Duodenal mucosa (tissue), 2 donors: ENCODE measurements at regions not wholly inside any gene's neighbourhood (a gene's known extent, or its start where the extent isn't known, plus 50 kb on each side); places are given as distances from the start of the nearest gene placed in this dataset.
"Not testable (repeated sequence)": the region's sequence is repeated elsewhere in the genome, so short reads cannot be mapped to it uniquely, and the experiment has no call there.

Source experiments
- H3K27ac ChIP-seq: one replicate; pipeline ENCODE4 v1.7.0; 2013; ENCODE audit warnings: low read depth, low read length
- H3K27me3 ChIP-seq, 2 donors: one replicate each; pipeline ENCODE4 v1.7.0; 2013; ENCODE audit warnings: low read length in 2 of 2, control low read depth in 1 of 2; ENCODE audit not compliant: insufficient read depth in 2 of 2, control insufficient read depth in 1 of 2
- H3K36me3 ChIP-seq, 2 donors: one replicate each; pipeline ENCODE4 v1.7.0; 2013; ENCODE audit warnings: low read length in 2 of 2, control low read depth in 1 of 2; ENCODE audit not compliant: insufficient read depth in 2 of 2, control insufficient read depth in 1 of 2
- H3K4me1 ChIP-seq, 2 donors: one replicate each; pipeline ENCODE4 v1.7.0; 2013; ENCODE audit warnings: low read length in 2 of 2, control low read depth in 1 of 2; ENCODE audit not compliant: insufficient read depth in 2 of 2, control insufficient read depth in 1 of 2
- H3K4me3 ChIP-seq, 2 donors: one replicate each; pipeline ENCODE4 v1.7.0; 2013; ENCODE audit warnings: low read length in 2 of 2, low read depth in 1 of 2
- H3K9ac ChIP-seq, 2 donors: one replicate each; pipeline ENCODE4 v1.7.0; 2013; ENCODE audit warnings: low read length in 2 of 2, low read depth in 1 of 2
- H3K9me3 ChIP-seq, 2 donors: one replicate each; pipeline ENCODE4 v1.7.0; 2013; ENCODE audit warnings: low read length in 2 of 2, control low read depth in 1 of 2; ENCODE audit not compliant: control insufficient read depth in 1 of 2

GRCh38 chr3:109705133-109705532 is 367.8 kb upstream of the DPPA4 start:
- H3K4me1 ChIP-seq, H3K9me3 ChIP-seq, H3K9ac ChIP-seq, H3K27me3 ChIP-seq, H3K4me3 ChIP-seq, H3K27ac ChIP-seq, H3K36me3 ChIP-seq: not testable (repeated sequence)

GRCh38 chr3:109707617-109708016 is 370.3 kb upstream of the DPPA4 start:
- Histone ChIP-seq H3K4me1 (no peaks in the 10 kb centered on the region), H3K27me3 (no peaks in the 10 kb centered on the region), H3K36me3 (no peaks in the 10 kb centered on the region), H3K27ac (no peak overlapping the region), H3K9ac (no peak overlapping the region), H3K4me3 (no peak overlapping the region), H3K9me3 (no peaks in the 10 kb centered on the region)

GRCh38 chr3:109713288-109713687 is 375.9 kb upstream of the DPPA4 start:
- no peak overlapping the region for H3K9ac ChIP-seq
- no peaks in the 10 kb centered on the region for H3K4me1 ChIP-seq
- no peaks in the 10 kb centered on the region for H3K9me3 ChIP-seq
- H3K27me3 ChIP-seq, result no peaks in the 10 kb centered on the region
- H3K27ac ChIP-seq, result no peak overlapping the region
- no peaks in the 10 kb centered on the region for H3K36me3 ChIP-seq
- H3K4me3 ChIP-seq, result no peak overlapping the region

- Histone ChIP-seq H3K36me3 (no peaks in the 10 kb centered on the region), H3K4me3 (no peak overlapping the region), H3K9me3 (no peaks in the 10 kb centered on the region), H3K27me3 (no peaks in the 10 kb centered on the region), H3K9ac (no peak overlapping the region), H3K4me1 (no peaks in the 10 kb centered on the region), H3K27ac (no peak overlapping the region)
These were observed 378.4 kb upstream of the DPPA4 start for GRCh38 chr3:109715707-109716106.

GRCh38 chr3:109718850-109719249 is 381.5 kb upstream of the DPPA4 start:
- Histone ChIP-seq H3K4me1 (no peaks in the 10 kb centered on the region), H3K9ac (no peak overlapping the region), H3K36me3 (no peaks in the 10 kb centered on the region), H3K27ac (no peak overlapping the region), H3K4me3 (no peak overlapping the region), H3K27me3 (no peaks in the 10 kb centered on the region), H3K9me3 (no peaks in the 10 kb centered on the region)

- no peaks in the 10 kb centered on the region for H3K27me3 ChIP-seq
- no peak overlapping the region for H3K27ac ChIP-seq
- H3K36me3 ChIP-seq, result no peaks in the 10 kb centered on the region
- H3K9ac ChIP-seq, result no peak overlapping the region
- no peaks in the 10 kb centered on the region for H3K9me3 ChIP-seq
- H3K4me1 ChIP-seq, result no peaks in the 10 kb centered on the region
- no peak overlapping the region for H3K4me3 ChIP-seq
These were observed 391.6 kb upstream of the DPPA4 start for GRCh38 chr3:109728861-109729494.

- H3K27ac ChIP-seq, result no peak overlapping the region
- H3K27me3 ChIP-seq, result no peaks in the 10 kb centered on the region
- H3K36me3 ChIP-seq, result no peaks in the 10 kb centered on the region
- no peak overlapping the region for H3K9ac ChIP-seq
- H3K4me1 ChIP-seq, result no peaks in the 10 kb centered on the region
- H3K4me3 ChIP-seq, result no peak overlapping the region
- peaks cover 1 to 3% of the 10 kb centered on the region in 2 donors for H3K9me3 ChIP-seq
These were observed 394.5 kb upstream of the DPPA4 start for GRCh38 chr3:109731639-109732473.

GRCh38 chr3:109743981-109744380 is 406.6 kb upstream of the DPPA4 start:
- H3K9ac ChIP-seq, result no peak overlapping the region
- H3K4me3 ChIP-seq, result no peak overlapping the region
- no peaks in the 10 kb centered on the region for H3K27me3 ChIP-seq
- no peak overlapping the region for H3K27ac ChIP-seq
- no peaks in the 10 kb centered on the region for H3K4me1 ChIP-seq
- no peaks in the 10 kb centered on the region for H3K9me3 ChIP-seq
- H3K36me3 ChIP-seq, result no peaks in the 10 kb centered on the region

GRCh38 chr3:109772520-109772919 is 435.2 kb upstream of the DPPA4 start:
- no peaks in the 10 kb centered on the region for H3K4me1 ChIP-seq
- H3K27ac ChIP-seq, result no peak overlapping the region
- H3K9me3 ChIP-seq, result no peaks in the 10 kb centered on the region
- H3K4me3 ChIP-seq, result no peak overlapping the region
- H3K27me3 ChIP-seq, result no peaks in the 10 kb centered on the region
- no peak overlapping the region for H3K9ac ChIP-seq
- no peaks in the 10 kb centered on the region for H3K36me3 ChIP-seq

- Histone ChIP-seq H3K9me3 (peaks cover 0 to 5% of the 10 kb centered on the region in 2 donors), H3K27ac (no peak overlapping the region), H3K4me1 (no peaks in the 10 kb centered on the region), H3K36me3 (no peaks in the 10 kb centered on the region), H3K9ac (no peak overlapping the region), H3K4me3 (no peak overlapping the region), H3K27me3 (no peaks in the 10 kb centered on the region)
These were observed 436.8 kb upstream of the DPPA4 start for GRCh38 chr3:109774108-109774507.
